ENCODE measurements at regions not wholly inside any gene's neighbourhood (a gene's known extent, or its start where the extent isn't known, plus 50 kb on each side); places are given as distances from the start of the nearest gene placed in this dataset.
"Not testable (repeated sequence)": the region's sequence is repeated elsewhere in the genome, so short reads cannot be mapped to it uniquely, and the experiment has no call there.

GRCh38 chr5:57671371-57671770, 188.8 kb upstream of the ACTBL2 start:
- no peak for DNase-seq (ENCODE audit: low spot score)

GRCh38 chr5:57666582-57666981, 184.0 kb upstream of the ACTBL2 start:
- DNase-seq (ENCODE audit: low spot score): no peak

- DNase-seq (ENCODE audit: low spot score): no peak
Observed at GRCh38 chr5:57665146-57665936, 182.7 kb upstream of the ACTBL2 start.

- no peak for DNase-seq (ENCODE audit: low spot score)
Observed at GRCh38 chr5:57664700-57665099, 182.1 kb upstream of the ACTBL2 start.

- DNase-seq (ENCODE audit: low spot score): no peak
Observed at GRCh38 chr5:57663466-57663865, 180.9 kb upstream of the ACTBL2 start.

GRCh38 chr5:57662991-57663390, 180.4 kb upstream of the ACTBL2 start:
- DNase-seq (ENCODE audit: low spot score): peak; percentile 24

GRCh38 chr5:57659886-57660285, 177.3 kb upstream of the ACTBL2 start:
- no peak for DNase-seq (ENCODE audit: low spot score)

GRCh38 chr5:57658018-57658417, 175.4 kb upstream of the ACTBL2 start:
- no peak for DNase-seq (ENCODE audit: low spot score)

- no peak for DNase-seq (ENCODE audit: low spot score)
Observed at GRCh38 chr5:57655228-57655627, 172.6 kb upstream of the ACTBL2 start.

GRCh38 chr5:57653636-57654290, 171.2 kb upstream of the ACTBL2 start:
- DNase-seq (ENCODE audit: low spot score): no peak

- no peak for DNase-seq (ENCODE audit: low spot score)
Observed at GRCh38 chr5:57651127-57651526, 168.5 kb upstream of the ACTBL2 start.

GRCh38 chr5:57650360-57651069, 167.9 kb upstream of the ACTBL2 start:
- peak; percentile 55 for DNase-seq (ENCODE audit: low spot score)

- no peak for DNase-seq (ENCODE audit: low spot score)
Observed at GRCh38 chr5:57642698-57643097, 160.1 kb upstream of the ACTBL2 start.

GRCh38 chr5:57642066-57642465, 159.5 kb upstream of the ACTBL2 start:
- DNase-seq (ENCODE audit: low spot score): no peak

GRCh38 chr5:57635146-57635777, 152.7 kb upstream of the ACTBL2 start:
- DNase-seq (ENCODE audit: low spot score): no peak

GRCh38 chr5:57632937-57633336, 150.3 kb upstream of the ACTBL2 start:
- DNase-seq (ENCODE audit: low spot score): no peak

- DNase-seq (ENCODE audit: low spot score): not testable (repeated sequence)
Observed at GRCh38 chr5:57631139-57631538, 148.5 kb upstream of the ACTBL2 start.

GRCh38 chr5:57627661-57628060, 145.1 kb upstream of the ACTBL2 start:
- no peak for DNase-seq (ENCODE audit: low spot score)

- DNase-seq (ENCODE audit: low spot score): no peak
Observed at GRCh38 chr5:57626703-57627102, 144.1 kb upstream of the ACTBL2 start.

GRCh38 chr5:57621624-57622023, 139.0 kb upstream of the ACTBL2 start:
- no peak for DNase-seq (ENCODE audit: low spot score)

GRCh38 chr5:57618767-57619381, 136.3 kb upstream of the ACTBL2 start:
- no peak for DNase-seq (ENCODE audit: low spot score)

- DNase-seq (ENCODE audit: low spot score): no peak
Observed at GRCh38 chr5:57613741-57614140, 131.1 kb upstream of the ACTBL2 start.

Measured in GM03348 (cell line).